HepG2 (cell line): ENCODE measurements at regions not wholly inside any gene's neighbourhood (a gene's known extent, or its start where the extent isn't known, plus 50 kb on each side); places are given as distances from the start of the nearest gene placed in this dataset.

Experiments
- ASH2L ChIP-seq: fragments of 300-600, 200-600 bp; sonication (generic); IDR thresholded peaks from 2 replicates; pipeline ENCODE4 v1.7.0; 2017; ENCODE audit warnings: low read depth, mild to moderate bottlenecking, moderate library complexity, mixed read lengths, low read length; ENCODE audit not compliant: insufficient read length
- GATAD1 ChIP-seq: IDR thresholded peaks from 2 replicates; pipeline ENCODE4 v1.6.1; 2016; ENCODE audit warnings: missing genetic modification reagents, missing compliant biosample characterization
- HMGA1 ChIP-seq: sonication (generic); formaldehyde crosslinking; conservative IDR thresholded peaks from 2 replicates; pipeline ENCODE4 v1.4.0; 2020; ENCODE audit warnings: missing genetic modification reagents
- HNRNPL ChIP-seq: fragments of 200-400 bp; formaldehyde crosslinking; IDR thresholded peaks from 2 replicates; pipeline ENCODE4 v1.6.1; 2017; ENCODE audit warnings: mild to moderate bottlenecking, low read depth, low read length
- RAD21 ChIP-seq: fragments of 450-650 bp; formaldehyde crosslinking; IDR thresholded peaks from 2 replicates; pipeline ENCODE4 v1.5.0; 2020; ENCODE audit warnings: mild to moderate bottlenecking
- SMC3 ChIP-seq: IDR thresholded peaks from 2 replicates; pipeline ENCODE4 v1.6.1; 2011; ENCODE audit warnings: low read length, improper control_type of control experiment
- TSC22D2 ChIP-seq: sonication (generic); formaldehyde crosslinking; IDR thresholded peaks from 2 replicates; pipeline ENCODE4 v1.5.1; 2020; ENCODE audit warnings: missing genetic modification reagents, mild to moderate bottlenecking, borderline replicate concordance
- ZNF224 ChIP-seq: sonication (generic); formaldehyde crosslinking; IDR thresholded peaks from 2 replicates; pipeline ENCODE4 v1.5.0; 2020; ENCODE audit warnings: mild to moderate bottlenecking, missing genetic modification reagents
- ZNF432 ChIP-seq: sonication (generic); formaldehyde crosslinking; IDR thresholded peaks from 2 replicates; pipeline ENCODE4 v1.5.0; 2020; ENCODE audit warnings: missing genetic modification reagents, mild to moderate bottlenecking, borderline replicate concordance
- ZNF496 ChIP-seq: sonication (generic); formaldehyde crosslinking; IDR thresholded peaks from 2 replicates; pipeline ENCODE4 v1.8.1; 2023; ENCODE audit warnings: mild to moderate bottlenecking, moderate library complexity, missing genetic modification reagents; ENCODE audit not compliant: insufficient replicate concordance
- ZNF670 ChIP-seq: sonication (generic); formaldehyde crosslinking; IDR thresholded peaks from 2 replicates; pipeline ENCODE4 v1.8.0; 2022; ENCODE audit warnings: mild to moderate bottlenecking, missing genetic modification reagents, borderline replicate concordance
- ZNF724P ChIP-seq: sonication (generic); formaldehyde crosslinking; IDR thresholded peaks from 2 replicates; pipeline ENCODE4 v1.8.0; 2022; ENCODE audit warnings: missing genetic modification reagents, borderline replicate concordance
- ZSCAN21 ChIP-seq: sonication (generic); formaldehyde crosslinking; IDR thresholded peaks from 2 replicates; pipeline ENCODE4 v1.8.0; 2022; ENCODE audit warnings: mild to moderate bottlenecking, missing genetic modification reagents, moderate library complexity, borderline replicate concordance
- TF ChIP-seq, protein P1 (sequence below): sonication (generic); formaldehyde crosslinking; IDR thresholded peaks from 2 replicates; pipeline ENCODE4 v1.5.1; 2020; ENCODE audit warnings: mild to moderate bottlenecking, missing genetic modification reagents, moderate library complexity
- TF ChIP-seq, protein P2 (sequence below): IDR thresholded peaks from 2 replicates; pipeline ENCODE4 v1.6.1; 2016
- TF ChIP-seq, protein P3 (sequence below): sonication (generic); formaldehyde crosslinking; IDR thresholded peaks from 2 replicates; pipeline ENCODE4 v1.5.0; 2020; ENCODE audit warnings: missing genetic modification reagents, mild to moderate bottlenecking, borderline replicate concordance
- TF ChIP-seq, protein P4 (sequence below): sonication (generic); formaldehyde crosslinking; IDR thresholded peaks from 2 replicates; pipeline ENCODE4 v1.8.0; 2022; ENCODE audit warnings: missing genetic modification reagents, mild to moderate bottlenecking, inconsistent platforms, borderline replicate concordance
- TF ChIP-seq, protein P5 (sequence below): sonication (generic); formaldehyde crosslinking; IDR thresholded peaks from 2 replicates; pipeline ENCODE4 v1.4.0; 2020; ENCODE audit warnings: missing genetic modification reagents

DNA sequence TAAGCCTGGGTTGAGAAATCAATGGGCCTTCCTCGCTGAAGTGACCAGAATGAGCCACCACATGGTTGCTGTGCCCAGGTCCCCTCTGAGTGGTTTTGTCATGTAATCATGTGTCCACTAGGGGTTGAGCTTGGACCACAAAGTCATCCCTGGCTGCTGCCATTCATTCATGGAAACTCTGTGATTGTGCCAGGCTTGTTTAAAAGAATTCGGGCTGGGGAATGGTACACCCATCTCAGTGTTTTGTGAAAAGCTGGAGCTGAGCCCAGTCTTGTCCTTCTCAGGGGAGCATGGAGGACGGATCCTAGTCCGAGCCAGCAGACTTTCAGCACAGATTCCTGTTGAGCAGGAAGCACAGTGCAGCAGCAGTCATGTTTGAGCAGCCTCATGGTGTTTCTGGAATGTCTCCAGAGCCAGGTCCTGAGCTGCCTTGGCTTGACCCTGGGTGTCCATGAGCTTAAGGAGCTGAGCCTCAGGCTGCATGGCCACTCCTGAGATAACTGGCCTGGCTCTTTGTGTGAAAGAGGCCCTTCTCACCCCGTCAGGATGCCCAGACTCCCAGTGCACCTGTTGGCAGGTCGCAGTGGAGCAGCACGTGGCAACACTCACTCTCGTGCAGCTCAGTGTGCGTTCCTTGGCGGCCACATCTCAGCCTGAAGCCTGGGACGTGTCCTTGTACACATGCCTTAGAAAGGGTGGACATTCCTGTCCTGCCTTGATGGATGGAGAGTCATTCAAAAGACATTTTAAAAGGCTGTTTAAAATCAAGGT, 260.3 kb upstream of the TPM1 start (continued):
- TF ChIP-seq, protein P1, sequence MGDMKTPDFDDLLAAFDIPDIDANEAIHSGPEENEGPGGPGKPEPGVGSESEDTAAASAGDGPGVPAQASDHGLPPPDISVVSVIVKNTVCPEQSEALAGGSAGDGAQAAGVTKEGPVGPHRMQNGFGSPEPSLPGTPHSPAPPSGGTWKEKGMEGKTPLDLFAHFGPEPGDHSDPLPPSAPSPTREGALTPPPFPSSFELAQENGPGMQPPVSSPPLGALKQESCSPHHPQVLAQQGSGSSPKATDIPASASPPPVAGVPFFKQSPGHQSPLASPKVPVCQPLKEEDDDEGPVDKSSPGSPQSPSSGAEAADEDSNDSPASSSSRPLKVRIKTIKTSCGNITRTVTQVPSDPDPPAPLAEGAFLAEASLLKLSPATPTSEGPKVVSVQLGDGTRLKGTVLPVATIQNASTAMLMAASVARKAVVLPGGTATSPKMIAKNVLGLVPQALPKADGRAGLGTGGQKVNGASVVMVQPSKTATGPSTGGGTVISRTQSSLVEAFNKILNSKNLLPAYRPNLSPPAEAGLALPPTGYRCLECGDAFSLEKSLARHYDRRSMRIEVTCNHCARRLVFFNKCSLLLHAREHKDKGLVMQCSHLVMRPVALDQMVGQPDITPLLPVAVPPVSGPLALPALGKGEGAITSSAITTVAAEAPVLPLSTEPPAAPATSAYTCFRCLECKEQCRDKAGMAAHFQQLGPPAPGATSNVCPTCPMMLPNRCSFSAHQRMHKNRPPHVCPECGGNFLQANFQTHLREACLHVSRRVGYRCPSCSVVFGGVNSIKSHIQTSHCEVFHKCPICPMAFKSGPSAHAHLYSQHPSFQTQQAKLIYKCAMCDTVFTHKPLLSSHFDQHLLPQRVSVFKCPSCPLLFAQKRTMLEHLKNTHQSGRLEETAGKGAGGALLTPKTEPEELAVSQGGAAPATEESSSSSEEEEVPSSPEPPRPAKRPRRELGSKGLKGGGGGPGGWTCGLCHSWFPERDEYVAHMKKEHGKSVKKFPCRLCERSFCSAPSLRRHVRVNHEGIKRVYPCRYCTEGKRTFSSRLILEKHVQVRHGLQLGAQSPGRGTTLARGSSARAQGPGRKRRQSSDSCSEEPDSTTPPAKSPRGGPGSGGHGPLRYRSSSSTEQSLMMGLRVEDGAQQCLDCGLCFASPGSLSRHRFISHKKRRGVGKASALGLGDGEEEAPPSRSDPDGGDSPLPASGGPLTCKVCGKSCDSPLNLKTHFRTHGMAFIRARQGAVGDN (CRISPR knock-in tag) = peak; percentile 61
- no peak for TF ChIP-seq ZSCAN21 (CRISPR knock-in tag)
- TF ChIP-seq HMGA1 (CRISPR knock-in tag) = no peak
- TF ChIP-seq ZNF670 = no peak
- TF ChIP-seq, protein P2, sequence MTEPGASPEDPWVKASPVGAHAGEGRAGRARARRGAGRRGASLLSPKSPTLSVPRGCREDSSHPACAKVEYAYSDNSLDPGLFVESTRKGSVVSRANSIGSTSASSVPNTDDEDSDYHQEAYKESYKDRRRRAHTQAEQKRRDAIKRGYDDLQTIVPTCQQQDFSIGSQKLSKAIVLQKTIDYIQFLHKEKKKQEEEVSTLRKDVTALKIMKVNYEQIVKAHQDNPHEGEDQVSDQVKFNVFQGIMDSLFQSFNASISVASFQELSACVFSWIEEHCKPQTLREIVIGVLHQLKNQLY (CRISPR knock-in tag) = no peak
- TF ChIP-seq RAD21 (CRISPR knock-in tag) = peak; percentile 95
- TF ChIP-seq, protein P3, sequence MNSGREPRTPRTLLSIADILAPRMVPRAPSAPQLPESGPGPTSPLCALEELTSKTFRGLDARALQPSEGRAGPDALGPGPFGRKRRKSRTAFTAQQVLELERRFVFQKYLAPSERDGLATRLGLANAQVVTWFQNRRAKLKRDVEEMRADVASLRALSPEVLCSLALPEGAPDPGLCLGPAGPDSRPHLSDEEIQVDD = no peak
- 0 out of 2 replicates have a peak, but pooled peaks have one; percentile 41 for TF ChIP-seq ZNF724P
- 0 out of 2 replicates have a peak, but pooled peaks have one; percentile 23 for TF ChIP-seq GATAD1 (CRISPR knock-in tag)
- no peak for TF ChIP-seq ZNF432 (CRISPR knock-in tag)
- no peak for TF ChIP-seq ZNF496
- TF ChIP-seq, protein P4, sequence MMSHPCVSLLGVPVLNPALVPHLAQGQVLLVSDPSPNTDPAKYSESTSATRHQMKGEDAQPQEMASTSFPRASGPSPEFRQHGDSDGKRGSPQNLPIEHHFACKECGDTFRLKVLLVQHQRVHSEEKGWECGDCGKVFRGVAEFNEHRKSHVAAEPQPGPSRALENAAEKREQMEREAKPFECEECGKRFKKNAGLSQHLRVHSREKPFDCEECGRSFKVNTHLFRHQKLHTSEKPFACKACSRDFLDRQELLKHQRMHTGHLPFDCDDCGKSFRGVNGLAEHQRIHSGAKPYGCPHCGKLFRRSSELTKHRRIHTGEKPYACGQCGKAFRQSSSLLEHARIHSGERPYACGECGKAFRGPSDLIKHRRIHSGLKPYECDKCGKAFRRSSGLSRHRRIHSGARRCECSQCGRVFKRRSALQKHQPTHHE = no peak
- TF ChIP-seq TSC22D2 (CRISPR knock-in tag) = no peak
- peak; percentile 98 for TF ChIP-seq SMC3
- TF ChIP-seq, protein P5, sequence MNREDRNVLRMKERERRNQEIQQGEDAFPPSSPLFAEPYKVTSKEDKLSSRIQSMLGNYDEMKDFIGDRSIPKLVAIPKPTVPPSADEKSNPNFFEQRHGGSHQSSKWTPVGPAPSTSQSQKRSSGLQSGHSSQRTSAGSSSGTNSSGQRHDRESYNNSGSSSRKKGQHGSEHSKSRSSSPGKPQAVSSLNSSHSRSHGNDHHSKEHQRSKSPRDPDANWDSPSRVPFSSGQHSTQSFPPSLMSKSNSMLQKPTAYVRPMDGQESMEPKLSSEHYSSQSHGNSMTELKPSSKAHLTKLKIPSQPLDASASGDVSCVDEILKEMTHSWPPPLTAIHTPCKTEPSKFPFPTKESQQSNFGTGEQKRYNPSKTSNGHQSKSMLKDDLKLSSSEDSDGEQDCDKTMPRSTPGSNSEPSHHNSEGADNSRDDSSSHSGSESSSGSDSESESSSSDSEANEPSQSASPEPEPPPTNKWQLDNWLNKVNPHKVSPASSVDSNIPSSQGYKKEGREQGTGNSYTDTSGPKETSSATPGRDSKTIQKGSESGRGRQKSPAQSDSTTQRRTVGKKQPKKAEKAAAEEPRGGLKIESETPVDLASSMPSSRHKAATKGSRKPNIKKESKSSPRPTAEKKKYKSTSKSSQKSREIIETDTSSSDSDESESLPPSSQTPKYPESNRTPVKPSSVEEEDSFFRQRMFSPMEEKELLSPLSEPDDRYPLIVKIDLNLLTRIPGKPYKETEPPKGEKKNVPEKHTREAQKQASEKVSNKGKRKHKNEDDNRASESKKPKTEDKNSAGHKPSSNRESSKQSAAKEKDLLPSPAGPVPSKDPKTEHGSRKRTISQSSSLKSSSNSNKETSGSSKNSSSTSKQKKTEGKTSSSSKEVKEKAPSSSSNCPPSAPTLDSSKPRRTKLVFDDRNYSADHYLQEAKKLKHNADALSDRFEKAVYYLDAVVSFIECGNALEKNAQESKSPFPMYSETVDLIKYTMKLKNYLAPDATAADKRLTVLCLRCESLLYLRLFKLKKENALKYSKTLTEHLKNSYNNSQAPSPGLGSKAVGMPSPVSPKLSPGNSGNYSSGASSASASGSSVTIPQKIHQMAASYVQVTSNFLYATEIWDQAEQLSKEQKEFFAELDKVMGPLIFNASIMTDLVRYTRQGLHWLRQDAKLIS (CRISPR knock-in tag) = no peak
- TF ChIP-seq ASH2L = peak; percentile 27
- no peak for TF ChIP-seq ZNF224 (CRISPR knock-in tag)
- TF ChIP-seq HNRNPL = 0 out of 2 replicates have a peak, but pooled peaks have one; percentile 32
